Liver (tissue), 8 donors: ENCODE measurements at regions not wholly inside any gene's neighbourhood (a gene's known extent, or its start where the extent isn't known, plus 50 kb on each side); places are given as distances from the start of the nearest gene placed in this dataset.
A peak's percentile ranks its signal among the peaks of the same experiment; 100 is the strongest.

Experiments
- DNase-seq: peaks from one replicate; pipeline ENCODE4 v3.0.0-alpha.2; 2017; ENCODE audit warnings: low spot score
- H3K27ac ChIP-seq, 2 donors: one replicate each; pipeline ENCODE4 v1.7.0; 2013; ENCODE audit warnings: inconsistent platforms in 2 of 2, low read length in 2 of 2, control low read depth in 1 of 2, low read depth in 1 of 2, mild to moderate bottlenecking in 1 of 2
- H3K27me3 ChIP-seq, 4 donors: one replicate each; pipeline versions ENCODE4 v1.6.1 to v1.7.0; 2013; ENCODE audit warnings: low read length in 3 of 4, inconsistent platforms in 1 of 4, mild to moderate bottlenecking in 1 of 4, moderate library complexity in 1 of 4; ENCODE audit not compliant: control insufficient read depth in 4 of 4, insufficient read depth in 4 of 4
- H3K36me3 ChIP-seq, 4 donors: one replicate each; pipeline versions ENCODE4 v1.6.1 to v1.7.0; 2013; ENCODE audit warnings: low read length in 3 of 4, mild to moderate bottlenecking in 3 of 4, low read depth in 1 of 4, moderate library complexity in 1 of 4; ENCODE audit not compliant: control insufficient read depth in 4 of 4, insufficient read depth in 3 of 4
- H3K4me1 ChIP-seq, 4 donors: one replicate each; pipeline versions ENCODE4 v1.6.1 to v1.7.0; 2013; ENCODE audit warnings: low read length in 3 of 4, mild to moderate bottlenecking in 3 of 4, moderate library complexity in 1 of 4; ENCODE audit not compliant: control insufficient read depth in 4 of 4, insufficient read depth in 4 of 4
- H3K4me3 ChIP-seq, 3 donors: one replicate each; pipeline versions ENCODE4 v1.6.1 to v1.7.0; 2013; ENCODE audit warnings: low read length in 3 of 3, control low read depth in 1 of 3, low read depth in 1 of 3, mild to moderate bottlenecking in 1 of 3
- H3K9ac ChIP-seq, 2 donors: one replicate each; pipeline ENCODE4 v1.7.0; 2013; ENCODE audit warnings: low read length in 2 of 2, mild to moderate bottlenecking in 2 of 2, moderate library complexity in 2 of 2, control low read depth in 1 of 2, low read depth in 1 of 2
- H3K9me3 ChIP-seq, 4 donors: one replicate each; pipeline versions ENCODE4 v1.6.1 to v1.7.0; 2013; ENCODE audit warnings: low read length in 3 of 4; ENCODE audit not compliant: control insufficient read depth in 4 of 4
- EGR1 ChIP-seq, 2 donors: IDR thresholded peaks; 2 replicates each; pipeline ENCODE4 v1.6.1; 2016 to 2018; ENCODE audit warnings: antibody characterized with exemption in 2 of 2, low read depth in 2 of 2
- FOXA1 ChIP-seq: IDR thresholded peaks from 2 replicates; pipeline ENCODE4 v1.6.1; 2016; ENCODE audit warnings: antibody characterized with exemption
- GABPA ChIP-seq, 2 donors: IDR thresholded peaks in 1 of 2; conservative IDR thresholded peaks in 1 of 2; 2 replicates each; pipeline ENCODE4 v1.6.1; 2016; ENCODE audit warnings: antibody characterized with exemption in 2 of 2, mild to moderate bottlenecking in 1 of 2, moderate library complexity in 1 of 2
- HNF4A ChIP-seq, 2 donors: conservative IDR thresholded peaks; 2 replicates each; pipeline ENCODE4 v1.6.1; 2016; ENCODE audit warnings: antibody characterized with exemption in 2 of 2, mild to moderate bottlenecking in 2 of 2
- HNF4G ChIP-seq: IDR thresholded peaks from 2 replicates; pipeline ENCODE4 v1.6.1; 2016; ENCODE audit warnings: antibody characterized with exemption
- JUND ChIP-seq, 2 donors: IDR thresholded peaks; 2 replicates each; pipeline ENCODE4 v1.6.1; 2016; ENCODE audit warnings: antibody characterized with exemption in 2 of 2
- NR2F2 ChIP-seq: IDR thresholded peaks from 2 replicates; pipeline ENCODE4 v1.6.1; 2016; ENCODE audit warnings: antibody characterized with exemption
- RAD21 ChIP-seq, 2 donors: IDR thresholded peaks; 2 replicates each; pipeline ENCODE4 v1.6.1; 2016; ENCODE audit warnings: antibody characterized with exemption in 2 of 2, mild to moderate bottlenecking in 2 of 2
- RXRA ChIP-seq, 2 donors: IDR thresholded peaks; 2 replicates each; pipeline ENCODE4 v1.6.1; 2017 to 2018; ENCODE audit warnings: antibody characterized with exemption in 2 of 2, mild to moderate bottlenecking in 1 of 2
- SP1 ChIP-seq: IDR thresholded peaks from 2 replicates; pipeline ENCODE4 v1.6.1; 2018; ENCODE audit warnings: antibody characterized with exemption, mild to moderate bottlenecking
- TAF1 ChIP-seq: conservative IDR thresholded peaks from 2 replicates; pipeline ENCODE4 v1.6.1; 2016; ENCODE audit warnings: antibody characterized with exemption, mild to moderate bottlenecking
- YY1 ChIP-seq: IDR thresholded peaks from 2 replicates; pipeline ENCODE4 v1.6.1; 2016; ENCODE audit warnings: antibody characterized with exemption, mild to moderate bottlenecking
- WGBS: extraction: QIAGEN DNeasy Blood & Tissue Kit; methylation state at CpG from one replicate; pipeline ENCODE4 v1.1.7; 2013; 5-methylcytosine and 5-hydroxymethylcytosine counted together
- TF ChIP-seq, protein P1 (sequence below): IDR thresholded peaks from 2 replicates; pipeline ENCODE4 v1.6.1; 2016; ENCODE audit warnings: antibody characterized with exemption
- TF ChIP-seq, protein P2 (sequence below): IDR thresholded peaks from 2 replicates; pipeline ENCODE4 v1.6.1; 2016; ENCODE audit warnings: antibody characterized with exemption
- TF ChIP-seq, protein P3 (sequence below): IDR thresholded peaks from 2 replicates; pipeline ENCODE4 v1.6.1; 2016; ENCODE audit warnings: antibody characterized with exemption
- TF ChIP-seq, protein P4 (sequence below): fragments of 150-350 bp; IDR thresholded peaks from 2 replicates; pipeline ENCODE4 v1.5.1; 2017; ENCODE audit warnings: improper control_type of control experiment, low read depth, low read length; ENCODE audit not compliant: missing input control
- TF ChIP-seq, protein P5 (sequence below): IDR thresholded peaks from 2 replicates; pipeline ENCODE4 v1.6.1; 2016; ENCODE audit warnings: antibody characterized with exemption, mild to moderate bottlenecking
- donor health status: healthy.
- donor health status: healthy.
- donor health status: healthy.
- donor health status: healthy.
- donor health status: healthy.

DNA sequence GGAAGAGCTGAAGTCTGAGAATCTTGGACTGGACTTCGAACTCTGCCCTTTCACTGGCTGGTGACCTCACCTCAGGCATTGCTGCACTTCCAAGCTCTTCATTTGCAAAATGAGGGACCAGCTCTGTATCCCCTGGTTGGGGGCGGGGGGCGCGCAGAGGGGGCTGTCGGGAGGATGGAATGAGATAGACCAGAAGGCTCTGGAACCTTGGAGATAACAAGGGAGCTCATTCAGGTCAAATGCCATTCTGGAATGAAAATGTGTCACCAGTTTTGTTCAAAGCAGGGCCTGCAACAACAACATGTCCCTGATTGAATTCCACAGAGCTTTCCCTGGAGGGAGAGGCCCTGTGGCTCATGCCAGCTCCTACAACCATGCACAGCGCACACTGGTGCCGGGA is 370.5 kb downstream of the MN1 start:
- TF ChIP-seq RAD21 (IDR thresholded peaks at IDR 0.05) (no peak), HNF4A (conservative IDR thresholded peaks at IDR 0.05) (peak; percentile 10 to 39)

DNA sequence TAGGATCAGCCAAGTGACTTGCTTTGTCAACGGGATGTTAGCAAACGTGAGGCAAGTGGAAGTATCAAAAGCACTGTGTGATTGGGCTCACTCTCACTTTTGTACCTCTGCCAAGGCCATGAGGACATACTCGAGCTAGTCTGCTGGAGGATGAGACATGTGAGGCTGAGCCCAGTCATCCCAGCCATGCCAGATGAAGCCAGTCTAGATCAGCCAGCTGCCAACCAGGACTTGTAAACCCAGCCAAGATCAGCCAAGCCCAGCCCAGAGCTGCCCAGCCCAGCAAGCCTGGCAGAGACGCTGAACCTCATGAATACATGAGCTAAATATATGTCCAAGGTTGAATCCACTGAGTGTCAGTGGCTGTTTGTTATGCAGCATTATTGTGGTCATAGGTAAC is 369.7 kb downstream of the MN1 start:
- Histone ChIP-seq H3K4me3 (no peak overlapping the region), H3K27me3 (no peaks in the 10 kb centered on the region), H3K4me1 (peaks cover 0 to 8% (median 3%) of the 10 kb centered on the region in 4 donors), H3K36me3 (no peaks in the 10 kb centered on the region), H3K27ac (no peak overlapping the region), H3K9me3 (peaks cover 0 to 3% (median 1%) of the 10 kb centered on the region in 4 donors), H3K9ac (no peak overlapping the region)
- WGBS, result 58% methylated on average over 4 of the region's 4 CpGs
- TF ChIP-seq, protein P1, sequence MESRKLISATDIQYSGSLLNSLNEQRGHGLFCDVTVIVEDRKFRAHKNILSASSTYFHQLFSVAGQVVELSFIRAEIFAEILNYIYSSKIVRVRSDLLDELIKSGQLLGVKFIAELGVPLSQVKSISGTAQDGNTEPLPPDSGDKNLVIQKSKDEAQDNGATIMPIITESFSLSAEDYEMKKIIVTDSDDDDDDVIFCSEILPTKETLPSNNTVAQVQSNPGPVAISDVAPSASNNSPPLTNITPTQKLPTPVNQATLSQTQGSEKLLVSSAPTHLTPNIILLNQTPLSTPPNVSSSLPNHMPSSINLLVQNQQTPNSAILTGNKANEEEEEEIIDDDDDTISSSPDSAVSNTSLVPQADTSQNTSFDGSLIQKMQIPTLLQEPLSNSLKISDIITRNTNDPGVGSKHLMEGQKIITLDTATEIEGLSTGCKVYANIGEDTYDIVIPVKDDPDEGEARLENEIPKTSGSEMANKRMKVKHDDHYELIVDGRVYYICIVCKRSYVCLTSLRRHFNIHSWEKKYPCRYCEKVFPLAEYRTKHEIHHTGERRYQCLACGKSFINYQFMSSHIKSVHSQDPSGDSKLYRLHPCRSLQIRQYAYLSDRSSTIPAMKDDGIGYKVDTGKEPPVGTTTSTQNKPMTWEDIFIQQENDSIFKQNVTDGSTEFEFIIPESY, result no peak
- no peak for TF ChIP-seq RXRA (IDR thresholded peaks at IDR 0.05)
- no peak for DNase-seq

More for the DNA sequence above, 370.5 kb downstream of the MN1 start:
- Histone ChIP-seq H3K9me3 (peaks cover 0 to 3% (median 1%) of the 10 kb centered on the region in 4 donors), H3K27me3 (no peaks in the 10 kb centered on the region), H3K9ac (no peak overlapping the region), H3K36me3 (no peaks in the 10 kb centered on the region), H3K4me3 (no peak overlapping the region), H3K4me1 (peaks cover 0 to 8% (median 3%) of the 10 kb centered on the region in 4 donors), H3K27ac (no peak overlapping the region)
- no peak for DNase-seq
- 77% methylated on average over 7 of the region's 7 CpGs for WGBS

DNA sequence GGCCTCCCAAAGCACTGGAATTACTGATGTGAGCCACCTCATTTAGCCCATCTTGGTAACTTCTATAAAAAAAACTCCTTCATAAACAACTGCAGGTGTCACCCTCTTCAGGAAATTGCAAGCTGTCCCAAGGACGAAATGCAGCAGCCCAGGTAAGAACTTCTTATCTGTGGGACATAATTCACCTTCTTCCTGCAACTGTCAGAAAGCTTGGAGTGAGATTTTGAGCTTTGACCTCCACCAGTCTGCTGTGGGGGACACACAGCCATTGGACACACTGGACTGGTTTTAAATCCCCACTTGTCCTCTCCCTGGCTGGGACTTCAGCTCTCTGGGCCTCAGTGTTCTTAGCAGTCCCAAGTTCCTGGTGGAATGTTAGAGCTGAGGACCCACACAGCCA is 368.5 kb downstream of the MN1 start:
- no peak for DNase-seq
- H3K27ac ChIP-seq, result no peak overlapping the region
- no peaks in the 10 kb centered on the region for H3K27me3 ChIP-seq
- 72% methylated on average over 1 of the region's 1 CpG for WGBS
- peaks cover 0 to 8% (median 3%) of the 10 kb centered on the region in 4 donors for H3K4me1 ChIP-seq
- no peak overlapping the region for H3K4me3 ChIP-seq
- TF ChIP-seq RAD21 (IDR thresholded peaks at IDR 0.05) (no peak), FOXA1 (no peak), TAF1 (no peak), NR2F2 (no peak), HNF4G (no peak), GABPA (IDR thresholded peaks at IDR 0.05 in 1 of 2, conservative IDR thresholded peaks at IDR 0.05 in 1 of 2) (no peak), YY1 (no peak), EGR1 (IDR thresholded peaks at IDR 0.05; ENCODE audit: low read depth in 2 of 2) (no peak), JUND (IDR thresholded peaks at IDR 0.05) (no peak), SP1 (no peak)
- TF ChIP-seq, protein P2, sequence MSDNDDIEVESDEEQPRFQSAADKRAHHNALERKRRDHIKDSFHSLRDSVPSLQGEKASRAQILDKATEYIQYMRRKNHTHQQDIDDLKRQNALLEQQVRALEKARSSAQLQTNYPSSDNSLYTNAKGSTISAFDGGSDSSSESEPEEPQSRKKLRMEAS, result no peak
- TF ChIP-seq, protein P3, sequence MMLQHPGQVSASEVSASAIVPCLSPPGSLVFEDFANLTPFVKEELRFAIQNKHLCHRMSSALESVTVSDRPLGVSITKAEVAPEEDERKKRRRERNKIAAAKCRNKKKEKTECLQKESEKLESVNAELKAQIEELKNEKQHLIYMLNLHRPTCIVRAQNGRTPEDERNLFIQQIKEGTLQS, result no peak
- TF ChIP-seq, protein P4, sequence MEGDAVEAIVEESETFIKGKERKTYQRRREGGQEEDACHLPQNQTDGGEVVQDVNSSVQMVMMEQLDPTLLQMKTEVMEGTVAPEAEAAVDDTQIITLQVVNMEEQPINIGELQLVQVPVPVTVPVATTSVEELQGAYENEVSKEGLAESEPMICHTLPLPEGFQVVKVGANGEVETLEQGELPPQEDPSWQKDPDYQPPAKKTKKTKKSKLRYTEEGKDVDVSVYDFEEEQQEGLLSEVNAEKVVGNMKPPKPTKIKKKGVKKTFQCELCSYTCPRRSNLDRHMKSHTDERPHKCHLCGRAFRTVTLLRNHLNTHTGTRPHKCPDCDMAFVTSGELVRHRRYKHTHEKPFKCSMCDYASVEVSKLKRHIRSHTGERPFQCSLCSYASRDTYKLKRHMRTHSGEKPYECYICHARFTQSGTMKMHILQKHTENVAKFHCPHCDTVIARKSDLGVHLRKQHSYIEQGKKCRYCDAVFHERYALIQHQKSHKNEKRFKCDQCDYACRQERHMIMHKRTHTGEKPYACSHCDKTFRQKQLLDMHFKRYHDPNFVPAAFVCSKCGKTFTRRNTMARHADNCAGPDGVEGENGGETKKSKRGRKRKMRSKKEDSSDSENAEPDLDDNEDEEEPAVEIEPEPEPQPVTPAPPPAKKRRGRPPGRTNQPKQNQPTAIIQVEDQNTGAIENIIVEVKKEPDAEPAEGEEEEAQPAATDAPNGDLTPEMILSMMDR, result no peak
- TF ChIP-seq, protein P5, sequence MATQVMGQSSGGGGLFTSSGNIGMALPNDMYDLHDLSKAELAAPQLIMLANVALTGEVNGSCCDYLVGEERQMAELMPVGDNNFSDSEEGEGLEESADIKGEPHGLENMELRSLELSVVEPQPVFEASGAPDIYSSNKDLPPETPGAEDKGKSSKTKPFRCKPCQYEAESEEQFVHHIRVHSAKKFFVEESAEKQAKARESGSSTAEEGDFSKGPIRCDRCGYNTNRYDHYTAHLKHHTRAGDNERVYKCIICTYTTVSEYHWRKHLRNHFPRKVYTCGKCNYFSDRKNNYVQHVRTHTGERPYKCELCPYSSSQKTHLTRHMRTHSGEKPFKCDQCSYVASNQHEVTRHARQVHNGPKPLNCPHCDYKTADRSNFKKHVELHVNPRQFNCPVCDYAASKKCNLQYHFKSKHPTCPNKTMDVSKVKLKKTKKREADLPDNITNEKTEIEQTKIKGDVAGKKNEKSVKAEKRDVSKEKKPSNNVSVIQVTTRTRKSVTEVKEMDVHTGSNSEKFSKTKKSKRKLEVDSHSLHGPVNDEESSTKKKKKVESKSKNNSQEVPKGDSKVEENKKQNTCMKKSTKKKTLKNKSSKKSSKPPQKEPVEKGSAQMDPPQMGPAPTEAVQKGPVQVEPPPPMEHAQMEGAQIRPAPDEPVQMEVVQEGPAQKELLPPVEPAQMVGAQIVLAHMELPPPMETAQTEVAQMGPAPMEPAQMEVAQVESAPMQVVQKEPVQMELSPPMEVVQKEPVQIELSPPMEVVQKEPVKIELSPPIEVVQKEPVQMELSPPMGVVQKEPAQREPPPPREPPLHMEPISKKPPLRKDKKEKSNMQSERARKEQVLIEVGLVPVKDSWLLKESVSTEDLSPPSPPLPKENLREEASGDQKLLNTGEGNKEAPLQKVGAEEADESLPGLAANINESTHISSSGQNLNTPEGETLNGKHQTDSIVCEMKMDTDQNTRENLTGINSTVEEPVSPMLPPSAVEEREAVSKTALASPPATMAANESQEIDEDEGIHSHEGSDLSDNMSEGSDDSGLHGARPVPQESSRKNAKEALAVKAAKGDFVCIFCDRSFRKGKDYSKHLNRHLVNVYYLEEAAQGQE, result no peak
- TF ChIP-seq, protein P1, result no peak
- H3K9ac ChIP-seq, result no peak overlapping the region
- no peaks in the 10 kb centered on the region for H3K36me3 ChIP-seq
- H3K9me3 ChIP-seq, result peaks cover 0 to under 1% (median 0%) of the 10 kb centered on the region in 4 donors
